Uterus (tissue), 3 donors: ENCODE measurements at regions not wholly inside any gene's neighbourhood (a gene's known extent, or its start where the extent isn't known, plus 50 kb on each side); places are given as distances from the start of the nearest gene placed in this dataset.
"Not testable (repeated sequence)": the region's sequence is repeated elsewhere in the genome, so short reads cannot be mapped to it uniquely, and the experiment has no call there.

Experiments
- DNase-seq, 2 donors: peaks; one replicate each; pipeline ENCODE4 v3.0.0-alpha.2; 2019 to 2020
- H3K27ac ChIP-seq, 2 donors: fragments of 200-600 bp; sonication (generic); 1 replicate in 1 of 2; 2 replicates in 1 of 2; pipeline ENCODE4 v1.5.1; 2016 to 2018
- H3K27me3 ChIP-seq, 2 donors: fragments of 200-600 bp; sonication (generic); one replicate each; pipeline ENCODE4 v1.5.1; 2018 to 2019; ENCODE audit warnings: control low read depth in 1 of 2
- H3K36me3 ChIP-seq, 2 donors: fragments of 200-600 bp; sonication (generic); one replicate each; pipeline ENCODE4 v1.5.1; 2019; ENCODE audit warnings: control low read depth in 1 of 2
- H3K4me1 ChIP-seq, 2 donors: fragments of 200-600 bp; sonication (generic); one replicate each; pipeline ENCODE4 v1.5.1; 2018 to 2019; ENCODE audit warnings: control low read depth in 1 of 2
- H3K4me3 ChIP-seq, 2 donors: fragments of 200-600 bp; sonication (generic); 1 replicate in 1 of 2; 2 replicates in 1 of 2; pipeline ENCODE4 v1.5.1; 2018 to 2019; ENCODE audit warnings: mild to moderate bottlenecking in 1 of 2
- H3K9me3 ChIP-seq, 2 donors: fragments of 200-600 bp; sonication (generic); one replicate each; pipeline ENCODE4 v1.5.1; 2019; ENCODE audit warnings: control low read depth in 1 of 2
- CTCF ChIP-seq, 4 experiments: fragments of 200-600 bp in 2 of 4; fragments of 450-650 bp in 2 of 4; sonication (generic) in 2 of 4; IDR thresholded peaks; one replicate each; pipeline ENCODE4 v1.5.1; 2016 to 2019; ENCODE audit warnings: antibody characterized with exemption in 4 of 4, mild to moderate bottlenecking in 2 of 4, moderate library complexity in 1 of 4
- POLR2A ChIP-seq, 2 donors: fragments of 450-650 bp; IDR thresholded peaks; one replicate each; pipeline ENCODE4 v1.6.1; 2016; ENCODE audit warnings: antibody characterized with exemption in 2 of 2, mild to moderate bottlenecking in 1 of 2, moderate library complexity in 1 of 2
- intact Hi-C: fragments of 100-400 bp; cut with DNase I; formaldehyde crosslinking; loops from one replicate; pipeline ENCODE4 v1.15.1; 2023; ENCODE audit warnings: low total_unique reads
- donor health status: DM: yes; HTN: yes; CAD: no.

GRCh38 chr2:154577390-154577789, 121.1 kb upstream of the KCNJ3 start:
- Histone ChIP-seq H3K9me3 (no peaks in the 10 kb centered on the region), H3K36me3 (no peaks in the 10 kb centered on the region), H3K4me1 (no peaks in the 10 kb centered on the region), H3K27me3 (no peaks in the 10 kb centered on the region), H3K27ac (no peak overlapping the region), H3K4me3 (no peak overlapping the region)
- intact Hi-C loops: no loop called here
- DNase-seq: no peak
- TF ChIP-seq CTCF (IDR thresholded peaks at IDR 0.05) (no peak), POLR2A (IDR thresholded peaks at IDR 0.05) (no peak)

GRCh38 chr2:154580767-154581166, 117.7 kb upstream of the KCNJ3 start:
- intact Hi-C loops: no loop called here
- H3K4me1 ChIP-seq: no peaks in the 10 kb centered on the region
- no peaks in the 10 kb centered on the region for H3K36me3 ChIP-seq
- H3K4me3 ChIP-seq: no peak overlapping the region
- TF ChIP-seq CTCF (IDR thresholded peaks at IDR 0.05) (no peak), POLR2A (IDR thresholded peaks at IDR 0.05) (no peak)
- H3K27ac ChIP-seq: no peak overlapping the region
- no peaks in the 10 kb centered on the region for H3K27me3 ChIP-seq
- no peak for DNase-seq
- H3K9me3 ChIP-seq: no peaks in the 10 kb centered on the region

GRCh38 chr2:154582694-154583093, 115.8 kb upstream of the KCNJ3 start:
- H3K4me3 ChIP-seq, intact Hi-C loops: not testable (repeated sequence)

GRCh38 chr2:154583274-154583673, 115.2 kb upstream of the KCNJ3 start:
- H3K36me3 ChIP-seq, H3K27me3 ChIP-seq, H3K9me3 ChIP-seq, H3K4me1 ChIP-seq, H3K4me3 ChIP-seq, DNase-seq, intact Hi-C loops, H3K27ac ChIP-seq: not testable (repeated sequence)

More at GRCh38 chr2:154582694-154583093, 115.8 kb upstream of the KCNJ3 start:
- H3K9me3 ChIP-seq, H3K27me3 ChIP-seq, H3K27ac ChIP-seq, DNase-seq, H3K36me3 ChIP-seq, H3K4me1 ChIP-seq: not testable (repeated sequence)

GRCh38 chr2:154587739-154588138, 110.8 kb upstream of the KCNJ3 start:
- H3K36me3 ChIP-seq: no peaks in the 10 kb centered on the region
- TF ChIP-seq POLR2A (IDR thresholded peaks at IDR 0.05) (no peak), CTCF (IDR thresholded peaks at IDR 0.05) (no peak)
- no peak overlapping the region for H3K4me3 ChIP-seq
- no peaks in the 10 kb centered on the region for H3K27me3 ChIP-seq
- H3K9me3 ChIP-seq: no peaks in the 10 kb centered on the region
- H3K4me1 ChIP-seq: no peaks in the 10 kb centered on the region
- DNase-seq: no peak
- intact Hi-C loops: no loop called here
- no peak overlapping the region for H3K27ac ChIP-seq

GRCh38 chr2:154588838-154589237, 109.7 kb upstream of the KCNJ3 start:
- Histone ChIP-seq H3K27ac (no peak overlapping the region), H3K4me1 (no peaks in the 10 kb centered on the region), H3K9me3 (no peaks in the 10 kb centered on the region), H3K27me3 (no peaks in the 10 kb centered on the region), H3K4me3 (no peak overlapping the region), H3K36me3 (no peaks in the 10 kb centered on the region)
- intact Hi-C loops: no loop called here
- no peak for DNase-seq
- no peak for TF ChIP-seq POLR2A (IDR thresholded peaks at IDR 0.05)
- no peak for TF ChIP-seq CTCF (IDR thresholded peaks at IDR 0.05)
